ENCODE measurements at regions not wholly inside any gene's neighbourhood (a gene's known extent, or its start where the extent isn't known, plus 50 kb on each side); places are given as distances from the start of the nearest gene placed in this dataset.

- intact Hi-C loops (cut with DNase I; ENCODE audit: low total_unique reads) = no loop called here
- TF ChIP-seq POLR2AphosphoS5 (IDR thresholded peaks at IDR 0.05) (no peak), POLR2A (IDR thresholded peaks at IDR 0.05) (no peak)
- Histone ChIP-seq H3K27ac (no peak overlapping the region), H3K4me1 (no peaks in the 10 kb centered on the region), H3K4me3 (no peak overlapping the region), H3K9me3 (no peaks in the 10 kb centered on the region), H3K27me3 (no peaks in the 10 kb centered on the region), H3K36me3 (no peaks in the 10 kb centered on the region)
- no peak for DNase-seq (ENCODE audit: low spot score in 2 of 2)
Observed at GRCh38 chr4:17097362-17097761, 198.9 kb upstream of the LDB2 start.

DNA sequence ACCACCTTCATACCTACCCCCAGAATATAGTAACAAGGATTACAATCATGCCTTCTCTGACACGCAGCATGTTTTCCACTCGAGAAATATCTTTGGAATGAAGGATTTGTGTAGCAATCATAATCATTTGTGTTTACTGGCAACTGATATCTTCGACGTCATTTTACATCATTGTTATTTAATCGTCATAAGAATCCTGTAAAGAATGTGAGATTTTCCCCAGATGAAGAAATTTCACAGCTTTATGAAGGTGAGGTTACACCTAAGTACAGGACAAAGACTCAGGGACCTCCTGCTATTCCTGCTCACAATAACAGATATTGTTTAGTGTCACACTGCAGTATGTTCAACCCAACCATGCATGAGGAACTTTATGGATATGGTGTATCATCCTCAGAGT is 198.2 kb upstream of the LDB2 start:
- intact Hi-C loops (cut with DNase I; ENCODE audit: low total_unique reads) = no loop called here

DNA sequence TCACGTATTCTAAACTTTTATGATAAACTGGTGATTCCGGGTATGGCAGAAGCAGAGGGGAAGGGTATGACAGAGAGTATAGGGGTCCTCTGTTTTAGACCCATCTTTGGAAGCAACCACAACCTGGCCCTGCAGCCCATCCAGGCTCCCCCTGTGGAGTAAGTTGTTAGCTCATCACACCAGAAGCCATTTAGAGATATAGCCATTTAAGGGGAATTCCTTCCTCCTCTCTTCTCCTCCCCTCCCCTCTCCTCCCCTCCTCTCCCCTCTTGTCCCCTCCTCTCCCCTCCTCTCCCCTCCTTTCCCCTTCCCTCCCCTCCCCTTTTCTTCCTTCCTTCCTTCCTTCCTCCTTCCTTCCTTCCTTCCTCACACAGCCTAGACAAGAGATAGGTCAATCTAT is 197.3 kb upstream of the LDB2 start:
- Histone ChIP-seq H3K27ac (no peak overlapping the region), H3K36me3 (no peaks in the 10 kb centered on the region), H3K4me1 (no peaks in the 10 kb centered on the region), H3K9me3 (no peaks in the 10 kb centered on the region), H3K27me3 (no peaks in the 10 kb centered on the region), H3K4me3 (no peak overlapping the region)
- TF ChIP-seq, protein P1, sequence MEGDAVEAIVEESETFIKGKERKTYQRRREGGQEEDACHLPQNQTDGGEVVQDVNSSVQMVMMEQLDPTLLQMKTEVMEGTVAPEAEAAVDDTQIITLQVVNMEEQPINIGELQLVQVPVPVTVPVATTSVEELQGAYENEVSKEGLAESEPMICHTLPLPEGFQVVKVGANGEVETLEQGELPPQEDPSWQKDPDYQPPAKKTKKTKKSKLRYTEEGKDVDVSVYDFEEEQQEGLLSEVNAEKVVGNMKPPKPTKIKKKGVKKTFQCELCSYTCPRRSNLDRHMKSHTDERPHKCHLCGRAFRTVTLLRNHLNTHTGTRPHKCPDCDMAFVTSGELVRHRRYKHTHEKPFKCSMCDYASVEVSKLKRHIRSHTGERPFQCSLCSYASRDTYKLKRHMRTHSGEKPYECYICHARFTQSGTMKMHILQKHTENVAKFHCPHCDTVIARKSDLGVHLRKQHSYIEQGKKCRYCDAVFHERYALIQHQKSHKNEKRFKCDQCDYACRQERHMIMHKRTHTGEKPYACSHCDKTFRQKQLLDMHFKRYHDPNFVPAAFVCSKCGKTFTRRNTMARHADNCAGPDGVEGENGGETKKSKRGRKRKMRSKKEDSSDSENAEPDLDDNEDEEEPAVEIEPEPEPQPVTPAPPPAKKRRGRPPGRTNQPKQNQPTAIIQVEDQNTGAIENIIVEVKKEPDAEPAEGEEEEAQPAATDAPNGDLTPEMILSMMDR (IDR thresholded peaks at IDR 0.05) = no peak
- no peak for DNase-seq (ENCODE audit: low spot score in 2 of 2)
- intact Hi-C loops (cut with DNase I; ENCODE audit: low total_unique reads) = no loop called here

More for the DNA sequence above, 198.2 kb upstream of the LDB2 start:
- Histone ChIP-seq H3K36me3 (no peaks in the 10 kb centered on the region), H3K4me3 (no peak overlapping the region), H3K27me3 (no peaks in the 10 kb centered on the region), H3K9me3 (no peaks in the 10 kb centered on the region), H3K27ac (no peak overlapping the region), H3K4me1 (no peaks in the 10 kb centered on the region)
- TF ChIP-seq POLR2A (IDR thresholded peaks at IDR 0.05) (no peak), POLR2AphosphoS5 (IDR thresholded peaks at IDR 0.05) (no peak)
- TF ChIP-seq, protein P1 (IDR thresholded peaks at IDR 0.05) = no peak
- no peak for DNase-seq (ENCODE audit: low spot score in 2 of 2)

DNA sequence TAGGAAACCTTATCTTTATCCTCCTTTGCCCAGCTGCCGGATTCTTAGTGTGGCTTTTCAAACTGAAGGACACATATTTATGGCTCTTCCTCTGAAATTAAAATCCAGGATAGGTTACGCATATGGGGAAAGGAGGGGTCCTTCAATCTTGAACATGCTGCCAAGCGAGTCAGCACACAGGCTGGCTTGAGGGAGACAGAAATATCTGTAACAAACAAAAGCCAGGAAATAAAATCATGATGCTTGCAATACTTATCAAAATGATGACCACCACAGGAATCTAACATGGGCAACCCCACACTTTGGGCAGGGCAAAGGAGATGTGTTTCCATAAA is 196.4 kb upstream of the LDB2 start:
- Histone ChIP-seq H3K4me3 (no peak overlapping the region), H3K4me1 (no peaks in the 10 kb centered on the region), H3K27me3 (no peaks in the 10 kb centered on the region), H3K9me3 (no peaks in the 10 kb centered on the region), H3K36me3 (no peaks in the 10 kb centered on the region), H3K27ac (no peak overlapping the region)
- no peak for DNase-seq (ENCODE audit: low spot score in 2 of 2)
- intact Hi-C loops (cut with DNase I; ENCODE audit: low total_unique reads) = no loop called here
- no peak for TF ChIP-seq POLR2AphosphoS5 (IDR thresholded peaks at IDR 0.05)
- TF ChIP-seq POLR2A (IDR thresholded peaks at IDR 0.05) = no peak
- TF ChIP-seq, protein P1 (IDR thresholded peaks at IDR 0.05) = no peak

- no peak for DNase-seq (ENCODE audit: low spot score in 2 of 2)
- TF ChIP-seq POLR2A (IDR thresholded peaks at IDR 0.05) (no peak), POLR2AphosphoS5 (IDR thresholded peaks at IDR 0.05) (no peak)
- TF ChIP-seq, protein P1 (IDR thresholded peaks at IDR 0.05) = no peak
- Histone ChIP-seq H3K4me3 (no peak overlapping the region), H3K4me1 (no peaks in the 10 kb centered on the region), H3K27me3 (no peaks in the 10 kb centered on the region), H3K9me3 (no peaks in the 10 kb centered on the region), H3K27ac (no peak overlapping the region), H3K36me3 (no peaks in the 10 kb centered on the region)
- intact Hi-C loops (cut with DNase I; ENCODE audit: low total_unique reads) = no loop called here
Observed at GRCh38 chr4:17094159-17094875, 195.9 kb upstream of the LDB2 start.

GRCh38 chr4:17093481-17093880 is 195.0 kb upstream of the LDB2 start:
- no peak for TF ChIP-seq POLR2A (IDR thresholded peaks at IDR 0.05)
- TF ChIP-seq POLR2AphosphoS5 (IDR thresholded peaks at IDR 0.05) = no peak
- H3K27me3 ChIP-seq = no peaks in the 10 kb centered on the region
- no peak overlapping the region for H3K4me3 ChIP-seq
- no peaks in the 10 kb centered on the region for H3K4me1 ChIP-seq
- H3K9me3 ChIP-seq = no peaks in the 10 kb centered on the region
- no peak overlapping the region for H3K27ac ChIP-seq
- no peaks in the 10 kb centered on the region for H3K36me3 ChIP-seq
- DNase-seq (ENCODE audit: low spot score in 2 of 2) = no peak
- intact Hi-C loops (cut with DNase I; ENCODE audit: low total_unique reads) = no loop called here

Data from breast epithelium (tissue), 4 donors.